NCI-H1417 treated with DMSO at 0.1 percent for 48 hours (cell line): ENCODE measurements at regions not wholly inside any gene's neighbourhood (a gene's known extent, or its start where the extent isn't known, plus 50 kb on each side); places are given as distances from the start of the nearest gene placed in this dataset.

ENCODE experiments used
- DNase-seq: peaks from one replicate; lab custom pipeline; 2025; lab: John Stamatoyannopoulos, UW

- no peak for DNase-seq
These were observed 315.8 kb downstream of the BCL11B start for GRCh38 chr14:98956181-98956580.

GRCh38 chr14:98956661-98957060, 315.3 kb downstream of the BCL11B start:
- DNase-seq = no peak

GRCh38 chr14:98957211-98958047, 314.6 kb downstream of the BCL11B start:
- no peak for DNase-seq

GRCh38 chr14:98958048-98958631, 313.9 kb downstream of the BCL11B start:
- no peak for DNase-seq

GRCh38 chr14:98958632-98959031, 313.4 kb downstream of the BCL11B start:
- DNase-seq = no peak

- DNase-seq = no peak
These were observed 312.6 kb downstream of the BCL11B start for GRCh38 chr14:98959410-98959809.

- no peak for DNase-seq
These were observed 311.9 kb downstream of the BCL11B start for GRCh38 chr14:98959958-98960616.

GRCh38 chr14:98960617-98961013, 311.4 kb downstream of the BCL11B start:
- DNase-seq = no peak

GRCh38 chr14:98961191-98961590, 310.8 kb downstream of the BCL11B start:
- DNase-seq = no peak

- DNase-seq = no peak
These were observed 309.9 kb downstream of the BCL11B start for GRCh38 chr14:98962118-98962517.

GRCh38 chr14:98963610-98964009, 308.4 kb downstream of the BCL11B start:
- DNase-seq = no peak

GRCh38 chr14:98964171-98964570, 307.8 kb downstream of the BCL11B start:
- DNase-seq = no peak

- no peak for DNase-seq
These were observed 306.9 kb downstream of the BCL11B start for GRCh38 chr14:98965076-98965475.

- DNase-seq = no peak
These were observed 306.0 kb downstream of the BCL11B start for GRCh38 chr14:98966016-98966415.

GRCh38 chr14:98966475-98967162, 305.4 kb downstream of the BCL11B start:
- no peak for DNase-seq

- DNase-seq = no peak
These were observed 297.9 kb downstream of the BCL11B start for GRCh38 chr14:98974113-98974512.

- DNase-seq = no peak
These were observed 295.7 kb downstream of the BCL11B start for GRCh38 chr14:98976271-98976670.

- DNase-seq = no peak
These were observed 294.5 kb downstream of the BCL11B start for GRCh38 chr14:98977451-98977850.

GRCh38 chr14:98982986-98983385, 289.0 kb downstream of the BCL11B start:
- no peak for DNase-seq

GRCh38 chr14:98984027-98984718, 287.8 kb downstream of the BCL11B start:
- DNase-seq = no peak

- no peak for DNase-seq
These were observed 287.3 kb downstream of the BCL11B start for GRCh38 chr14:98984719-98985041.

- no peak for DNase-seq
These were observed 278.2 kb downstream of the BCL11B start for GRCh38 chr14:98993818-98994217.
